ENCODE measurements at regions not wholly inside any gene's neighbourhood (a gene's known extent, or its start where the extent isn't known, plus 50 kb on each side); places are given as distances from the start of the nearest gene placed in this dataset.

DNA sequence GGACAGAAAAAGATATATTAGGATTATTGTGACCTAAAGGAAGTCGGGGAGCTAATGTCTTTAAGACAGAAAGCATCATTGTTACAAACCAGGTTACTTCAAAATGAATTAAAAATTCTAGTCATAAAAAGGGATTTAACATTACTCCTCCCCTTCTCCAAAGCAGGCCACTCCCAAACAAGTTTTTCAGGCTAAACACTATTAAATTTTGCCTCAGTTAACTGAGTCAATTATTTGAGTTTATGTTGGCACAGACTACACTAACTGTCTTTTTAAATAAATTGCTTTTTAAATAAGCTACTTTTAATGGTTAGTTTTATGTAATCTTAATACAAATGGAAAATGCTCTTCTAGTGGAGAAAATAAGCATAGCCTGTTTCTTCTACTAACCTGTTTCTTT, 395.0 kb upstream of the DUSP10 start (continued):
- TF ChIP-seq, protein P1, sequence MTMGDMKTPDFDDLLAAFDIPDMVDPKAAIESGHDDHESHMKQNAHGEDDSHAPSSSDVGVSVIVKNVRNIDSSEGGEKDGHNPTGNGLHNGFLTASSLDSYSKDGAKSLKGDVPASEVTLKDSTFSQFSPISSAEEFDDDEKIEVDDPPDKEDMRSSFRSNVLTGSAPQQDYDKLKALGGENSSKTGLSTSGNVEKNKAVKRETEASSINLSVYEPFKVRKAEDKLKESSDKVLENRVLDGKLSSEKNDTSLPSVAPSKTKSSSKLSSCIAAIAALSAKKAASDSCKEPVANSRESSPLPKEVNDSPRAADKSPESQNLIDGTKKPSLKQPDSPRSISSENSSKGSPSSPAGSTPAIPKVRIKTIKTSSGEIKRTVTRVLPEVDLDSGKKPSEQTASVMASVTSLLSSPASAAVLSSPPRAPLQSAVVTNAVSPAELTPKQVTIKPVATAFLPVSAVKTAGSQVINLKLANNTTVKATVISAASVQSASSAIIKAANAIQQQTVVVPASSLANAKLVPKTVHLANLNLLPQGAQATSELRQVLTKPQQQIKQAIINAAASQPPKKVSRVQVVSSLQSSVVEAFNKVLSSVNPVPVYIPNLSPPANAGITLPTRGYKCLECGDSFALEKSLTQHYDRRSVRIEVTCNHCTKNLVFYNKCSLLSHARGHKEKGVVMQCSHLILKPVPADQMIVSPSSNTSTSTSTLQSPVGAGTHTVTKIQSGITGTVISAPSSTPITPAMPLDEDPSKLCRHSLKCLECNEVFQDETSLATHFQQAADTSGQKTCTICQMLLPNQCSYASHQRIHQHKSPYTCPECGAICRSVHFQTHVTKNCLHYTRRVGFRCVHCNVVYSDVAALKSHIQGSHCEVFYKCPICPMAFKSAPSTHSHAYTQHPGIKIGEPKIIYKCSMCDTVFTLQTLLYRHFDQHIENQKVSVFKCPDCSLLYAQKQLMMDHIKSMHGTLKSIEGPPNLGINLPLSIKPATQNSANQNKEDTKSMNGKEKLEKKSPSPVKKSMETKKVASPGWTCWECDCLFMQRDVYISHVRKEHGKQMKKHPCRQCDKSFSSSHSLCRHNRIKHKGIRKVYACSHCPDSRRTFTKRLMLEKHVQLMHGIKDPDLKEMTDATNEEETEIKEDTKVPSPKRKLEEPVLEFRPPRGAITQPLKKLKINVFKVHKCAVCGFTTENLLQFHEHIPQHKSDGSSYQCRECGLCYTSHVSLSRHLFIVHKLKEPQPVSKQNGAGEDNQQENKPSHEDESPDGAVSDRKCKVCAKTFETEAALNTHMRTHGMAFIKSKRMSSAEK (CRISPR knock-in tag; IDR thresholded peaks at IDR 0.05; ENCODE audit: borderline replicate concordance), result no peak
- TF ChIP-seq, protein P2, sequence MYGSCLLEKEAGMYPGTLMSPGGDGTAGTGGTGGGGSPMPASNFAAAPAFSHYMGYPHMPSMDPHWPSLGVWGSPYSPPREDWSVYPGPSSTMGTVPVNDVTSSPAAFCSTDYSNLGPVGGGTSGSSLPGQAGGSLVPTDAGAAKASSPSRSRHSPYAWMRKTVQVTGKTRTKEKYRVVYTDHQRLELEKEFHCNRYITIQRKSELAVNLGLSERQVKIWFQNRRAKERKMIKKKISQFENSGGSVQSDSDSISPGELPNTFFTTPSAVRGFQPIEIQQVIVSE (CRISPR knock-in tag; IDR thresholded peaks at IDR 0.05; ENCODE audit: borderline replicate concordance), result no peak
- no peak for TF ChIP-seq ATF1 (CRISPR knock-in tag; IDR thresholded peaks at IDR 0.05)
- TF ChIP-seq CREB1 (CRISPR knock-in tag; IDR thresholded peaks at IDR 0.05), result no peak
- TF ChIP-seq CBFB (CRISPR knock-in tag; IDR thresholded peaks at IDR 0.05; ENCODE audit: low read depth), result no peak
- TF ChIP-seq ESRRA (CRISPR knock-in tag; IDR thresholded peaks at IDR 0.05; ENCODE audit: borderline replicate concordance), result no peak
- TF ChIP-seq SMAD4 (CRISPR knock-in tag; IDR thresholded peaks at IDR 0.05), result no peak
- TF ChIP-seq GRHL2 (CRISPR knock-in tag; IDR thresholded peaks at IDR 0.05; ENCODE audit: insufficient replicate concordance, severe bottlenecking), result no peak

DNA sequence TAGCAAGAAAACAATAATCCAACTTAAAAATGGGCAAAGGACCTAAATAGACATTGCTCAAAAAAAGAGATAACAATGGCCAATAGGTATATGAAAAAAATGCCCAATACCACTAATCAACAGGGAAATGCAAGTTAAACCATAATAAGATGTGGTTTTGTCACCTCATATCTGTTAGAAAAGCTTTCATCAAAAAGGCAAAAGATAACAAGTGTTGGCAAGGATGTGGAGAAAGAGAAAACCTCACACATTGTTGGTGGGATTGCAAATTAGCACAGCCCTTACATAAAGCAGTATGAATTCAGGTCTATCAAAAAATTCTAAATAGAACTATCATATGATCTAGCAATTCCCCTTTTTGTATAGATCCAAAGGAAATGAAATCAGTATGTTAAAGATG, 387.2 kb upstream of the DUSP10 start:
- no peak for DNase-seq (ENCODE audit: low spot score)
- Mint-ChIP-seq H3K4me1 (no peaks in the 10 kb centered on the region), H3K36me3 (no peaks in the 10 kb centered on the region; the same call in none of the 2 replicates), H3K9me3 (peaks cover 23% of the 10 kb centered on the region), H3K4me3 (no peak overlapping the region), H3K27me3 (ENCODE audit: low read depth) (no peaks in the 10 kb centered on the region), H3K27ac (no peak overlapping the region)
- no peak for ATAC-seq
- CTCF ChIA-PET, result no interaction called here
- POLR2A ChIA-PET, result no interaction called here
- no peak for TF ChIP-seq TP53 (CRISPR knock-in tag; IDR thresholded peaks at IDR 0.05)
- TF ChIP-seq NFE2L1 (CRISPR knock-in tag; IDR thresholded peaks at IDR 0.05), result no peak
- TF ChIP-seq, protein P3, sequence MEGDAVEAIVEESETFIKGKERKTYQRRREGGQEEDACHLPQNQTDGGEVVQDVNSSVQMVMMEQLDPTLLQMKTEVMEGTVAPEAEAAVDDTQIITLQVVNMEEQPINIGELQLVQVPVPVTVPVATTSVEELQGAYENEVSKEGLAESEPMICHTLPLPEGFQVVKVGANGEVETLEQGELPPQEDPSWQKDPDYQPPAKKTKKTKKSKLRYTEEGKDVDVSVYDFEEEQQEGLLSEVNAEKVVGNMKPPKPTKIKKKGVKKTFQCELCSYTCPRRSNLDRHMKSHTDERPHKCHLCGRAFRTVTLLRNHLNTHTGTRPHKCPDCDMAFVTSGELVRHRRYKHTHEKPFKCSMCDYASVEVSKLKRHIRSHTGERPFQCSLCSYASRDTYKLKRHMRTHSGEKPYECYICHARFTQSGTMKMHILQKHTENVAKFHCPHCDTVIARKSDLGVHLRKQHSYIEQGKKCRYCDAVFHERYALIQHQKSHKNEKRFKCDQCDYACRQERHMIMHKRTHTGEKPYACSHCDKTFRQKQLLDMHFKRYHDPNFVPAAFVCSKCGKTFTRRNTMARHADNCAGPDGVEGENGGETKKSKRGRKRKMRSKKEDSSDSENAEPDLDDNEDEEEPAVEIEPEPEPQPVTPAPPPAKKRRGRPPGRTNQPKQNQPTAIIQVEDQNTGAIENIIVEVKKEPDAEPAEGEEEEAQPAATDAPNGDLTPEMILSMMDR (IDR thresholded peaks at IDR 0.05), result no peak
- TF ChIP-seq, protein P4, sequence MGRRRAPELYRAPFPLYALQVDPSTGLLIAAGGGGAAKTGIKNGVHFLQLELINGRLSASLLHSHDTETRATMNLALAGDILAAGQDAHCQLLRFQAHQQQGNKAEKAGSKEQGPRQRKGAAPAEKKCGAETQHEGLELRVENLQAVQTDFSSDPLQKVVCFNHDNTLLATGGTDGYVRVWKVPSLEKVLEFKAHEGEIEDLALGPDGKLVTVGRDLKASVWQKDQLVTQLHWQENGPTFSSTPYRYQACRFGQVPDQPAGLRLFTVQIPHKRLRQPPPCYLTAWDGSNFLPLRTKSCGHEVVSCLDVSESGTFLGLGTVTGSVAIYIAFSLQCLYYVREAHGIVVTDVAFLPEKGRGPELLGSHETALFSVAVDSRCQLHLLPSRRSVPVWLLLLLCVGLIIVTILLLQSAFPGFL (CRISPR knock-in tag; IDR thresholded peaks at IDR 0.05; ENCODE audit: borderline replicate concordance), result no peak
- TF ChIP-seq, protein P5, sequence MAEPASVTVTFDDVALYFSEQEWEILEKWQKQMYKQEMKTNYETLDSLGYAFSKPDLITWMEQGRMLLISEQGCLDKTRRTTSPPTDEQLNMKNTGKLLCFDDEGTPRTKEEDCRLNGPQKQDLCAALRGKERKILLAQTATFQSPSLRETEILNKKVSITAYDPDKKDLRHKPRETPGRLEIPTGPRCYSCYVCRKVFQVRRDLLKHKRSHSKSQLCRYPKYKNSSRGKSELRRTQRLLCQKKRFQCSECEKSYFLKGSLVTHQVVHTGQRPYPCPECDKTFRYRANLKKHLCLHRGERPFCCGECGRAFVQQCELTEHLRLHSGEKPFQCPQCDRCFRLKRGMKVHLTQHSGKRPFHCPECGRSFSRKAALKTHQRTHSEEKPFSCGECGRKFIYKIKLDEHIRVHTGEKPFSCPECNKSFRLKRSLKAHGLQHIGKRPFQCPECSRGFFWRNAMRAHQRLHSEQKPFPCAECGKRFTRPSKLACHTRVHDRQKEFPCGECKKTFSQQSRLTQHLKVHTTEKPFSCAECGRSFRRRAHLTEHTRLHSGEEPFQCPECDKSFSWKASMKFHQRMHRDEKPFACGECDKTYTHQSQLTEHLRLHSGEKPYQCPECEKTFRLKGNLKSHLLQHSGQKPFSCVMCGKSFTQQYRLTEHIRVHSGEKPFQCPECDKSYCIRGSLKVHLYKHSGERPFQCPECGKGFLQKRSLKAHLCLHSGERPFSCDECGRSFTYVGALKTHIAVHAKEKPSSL (CRISPR knock-in tag; conservative IDR thresholded peaks at IDR 0.05), result no peak
- no peak for TF ChIP-seq CREM (CRISPR knock-in tag; IDR thresholded peaks at IDR 0.05)
- TF ChIP-seq, protein P6, sequence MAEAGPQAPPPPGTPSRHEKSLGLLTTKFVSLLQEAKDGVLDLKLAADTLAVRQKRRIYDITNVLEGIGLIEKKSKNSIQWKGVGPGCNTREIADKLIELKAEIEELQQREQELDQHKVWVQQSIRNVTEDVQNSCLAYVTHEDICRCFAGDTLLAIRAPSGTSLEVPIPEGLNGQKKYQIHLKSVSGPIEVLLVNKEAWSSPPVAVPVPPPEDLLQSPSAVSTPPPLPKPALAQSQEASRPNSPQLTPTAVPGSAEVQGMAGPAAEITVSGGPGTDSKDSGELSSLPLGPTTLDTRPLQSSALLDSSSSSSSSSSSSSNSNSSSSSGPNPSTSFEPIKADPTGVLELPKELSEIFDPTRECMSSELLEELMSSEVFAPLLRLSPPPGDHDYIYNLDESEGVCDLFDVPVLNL (CRISPR knock-in tag; IDR thresholded peaks at IDR 0.05; ENCODE audit: borderline replicate concordance, low read depth), result no peak
- TF ChIP-seq, protein P7, sequence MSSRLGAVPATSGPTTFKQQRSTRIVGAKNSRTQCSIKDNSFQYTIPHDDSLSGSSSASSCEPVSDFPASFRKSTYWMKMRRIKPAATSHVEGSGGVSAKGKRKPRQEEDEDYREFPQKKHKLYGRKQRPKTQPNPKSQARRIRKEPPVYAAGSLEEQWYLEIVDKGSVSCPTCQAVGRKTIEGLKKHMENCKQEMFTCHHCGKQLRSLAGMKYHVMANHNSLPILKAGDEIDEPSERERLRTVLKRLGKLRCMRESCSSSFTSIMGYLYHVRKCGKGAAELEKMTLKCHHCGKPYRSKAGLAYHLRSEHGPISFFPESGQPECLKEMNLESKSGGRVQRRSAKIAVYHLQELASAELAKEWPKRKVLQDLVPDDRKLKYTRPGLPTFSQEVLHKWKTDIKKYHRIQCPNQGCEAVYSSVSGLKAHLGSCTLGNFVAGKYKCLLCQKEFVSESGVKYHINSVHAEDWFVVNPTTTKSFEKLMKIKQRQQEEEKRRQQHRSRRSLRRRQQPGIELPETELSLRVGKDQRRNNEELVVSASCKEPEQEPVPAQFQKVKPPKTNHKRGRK (CRISPR knock-in tag; IDR thresholded peaks at IDR 0.05; ENCODE audit: borderline replicate concordance), result no peak
- TF ChIP-seq, protein P8, sequence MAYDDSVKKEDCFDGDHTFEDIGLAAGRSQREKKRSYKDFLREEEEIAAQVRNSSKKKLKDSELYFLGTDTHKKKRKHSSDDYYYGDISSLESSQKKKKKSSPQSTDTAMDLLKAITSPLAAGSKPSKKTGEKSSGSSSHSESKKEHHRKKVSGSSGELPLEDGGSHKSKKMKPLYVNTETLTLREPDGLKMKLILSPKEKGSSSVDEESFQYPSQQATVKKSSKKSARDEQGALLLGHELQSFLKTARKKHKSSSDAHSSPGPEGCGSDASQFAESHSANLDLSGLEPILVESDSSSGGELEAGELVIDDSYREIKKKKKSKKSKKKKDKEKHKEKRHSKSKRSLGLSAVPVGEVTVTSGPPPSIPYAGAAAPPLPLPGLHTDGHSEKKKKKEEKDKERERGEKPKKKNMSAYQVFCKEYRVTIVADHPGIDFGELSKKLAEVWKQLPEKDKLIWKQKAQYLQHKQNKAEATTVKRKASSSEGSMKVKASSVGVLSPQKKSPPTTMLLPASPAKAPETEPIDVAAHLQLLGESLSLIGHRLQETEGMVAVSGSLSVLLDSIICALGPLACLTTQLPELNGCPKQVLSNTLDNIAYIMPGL (CRISPR knock-in tag; IDR thresholded peaks at IDR 0.05), result no peak
- TF ChIP-seq, protein P9, sequence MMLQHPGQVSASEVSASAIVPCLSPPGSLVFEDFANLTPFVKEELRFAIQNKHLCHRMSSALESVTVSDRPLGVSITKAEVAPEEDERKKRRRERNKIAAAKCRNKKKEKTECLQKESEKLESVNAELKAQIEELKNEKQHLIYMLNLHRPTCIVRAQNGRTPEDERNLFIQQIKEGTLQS (CRISPR knock-in tag; conservative IDR thresholded peaks at IDR 0.05), result no peak
- TF ChIP-seq, protein P10, sequence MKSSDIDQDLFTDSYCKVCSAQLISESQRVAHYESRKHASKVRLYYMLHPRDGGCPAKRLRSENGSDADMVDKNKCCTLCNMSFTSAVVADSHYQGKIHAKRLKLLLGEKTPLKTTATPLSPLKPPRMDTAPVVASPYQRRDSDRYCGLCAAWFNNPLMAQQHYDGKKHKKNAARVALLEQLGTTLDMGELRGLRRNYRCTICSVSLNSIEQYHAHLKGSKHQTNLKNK (CRISPR knock-in tag; IDR thresholded peaks at IDR 0.05), result no peak
- no peak for TF ChIP-seq PRRX2 (CRISPR knock-in tag; IDR thresholded peaks at IDR 0.05)
- no peak for TF ChIP-seq FOXJ3 (CRISPR knock-in tag; IDR thresholded peaks at IDR 0.05; ENCODE audit: borderline replicate concordance)

Data from WTC11 (cell line).